IMR-90 (cell line): ENCODE measurements at regions not wholly inside any gene's neighbourhood (a gene's known extent, or its start where the extent isn't known, plus 50 kb on each side); places are given as distances from the start of the nearest gene placed in this dataset.

Experiments
- ATAC-seq: fragments of 200-7000 bp; cut with Tn5 transposase; 2 replicates; pipeline ENCODE4 v1.9.1; 2020; ENCODE audit warnings: low read depth, mild to moderate bottlenecking, moderate library complexity
- BruUV-seq: library from RNA; stranded (reverse); fragments of 400-500 nt; replicated peaks from 2 replicates; lab custom pipeline; 2021; lab: Mats Ljungman, UMichigan
- CTCF ChIA-PET: fragments of 300-600 bp; formaldehyde crosslinking; extraction: SDS; loops from one replicate; lab custom pipeline; 2021; ENCODE audit warnings: antibody characterized with exemption; lab: Yijun Ruan, JAX
- POLR2A ChIA-PET: fragments of 300-600 bp; sonication (Branson Sonifier 250); formaldehyde crosslinking; loops from one replicate; lab custom pipeline; 2022; ENCODE audit warnings: antibody characterized with exemption; ENCODE audit not compliant: unreplicated experiment; lab: Charles Lee
- DNase-seq: peaks from one replicate; pipeline ENCODE4 v3.0.0; 2013
- H2AFZ ChIP-seq: replicated peaks from 2 replicates; pipeline ENCODE3; 2013; ENCODE audit warnings: low read length, mild to moderate bottlenecking; ENCODE audit not compliant: poor library complexity
- H2AK5ac ChIP-seq: 2 replicates; pipeline ENCODE4 v1.6.1; 2013; ENCODE audit warnings: low read depth, low read length, inconsistent platforms
- H2AK9ac ChIP-seq: replicated peaks from 2 replicates; pipeline ENCODE3; 2013; ENCODE audit warnings: mild to moderate bottlenecking, low read depth, low read length, moderate library complexity; ENCODE audit not compliant: poor library complexity
- H2BK120ac ChIP-seq: 2 replicates; pipeline ENCODE4 v1.6.1; 2013; ENCODE audit warnings: low read depth, low read length, inconsistent platforms
- H2BK15ac ChIP-seq: 3 replicates; pipeline ENCODE4 v1.6.1; 2013; ENCODE audit warnings: low read depth, low read length, inconsistent platforms
- H2BK20ac ChIP-seq: 2 replicates; pipeline ENCODE4 v1.6.1; 2013; ENCODE audit warnings: low read depth, mild to moderate bottlenecking, inconsistent platforms, low read length, moderate library complexity
- H2BK5ac ChIP-seq: 2 replicates; pipeline ENCODE4 v1.6.1; 2013; ENCODE audit warnings: mild to moderate bottlenecking, low read depth, low read length, inconsistent platforms; ENCODE audit not compliant: poor library complexity, severe bottlenecking
- H3K14ac ChIP-seq: replicated peaks from 2 replicates; pipeline ENCODE4 v1.6.1; 2013; ENCODE audit warnings: low read depth, low read length, inconsistent platforms
- H3K18ac ChIP-seq: 2 replicates; pipeline ENCODE4 v1.6.1; 2013; ENCODE audit warnings: low read depth, low read length, control low read depth
- H3K23ac ChIP-seq: 2 replicates; pipeline ENCODE4 v1.6.1; 2013; ENCODE audit warnings: low read depth, low read length, inconsistent platforms
- H3K27ac ChIP-seq: 2 replicates; pipeline ENCODE4 v1.5.1; 2013; ENCODE audit warnings: mild to moderate bottlenecking, control low read depth, low read length; ENCODE audit not compliant: insufficient read depth
- H3K27me3 ChIP-seq: 2 replicates; pipeline ENCODE4 v1.6.1; 2013; ENCODE audit warnings: low read length; ENCODE audit not compliant: control insufficient read depth, insufficient read depth
- H3K36me3 ChIP-seq: 2 replicates; pipeline ENCODE4 v1.6.1; 2013; ENCODE audit warnings: low read length, mixed read lengths; ENCODE audit not compliant: control insufficient read depth, insufficient read depth
- H3K4ac ChIP-seq: 2 replicates; pipeline ENCODE4 v1.6.1; 2013; ENCODE audit warnings: low read depth, low read length, inconsistent platforms
- H3K4me1 ChIP-seq: 2 replicates; pipeline ENCODE4 v1.6.1; 2013; ENCODE audit warnings: low read length, mixed read lengths; ENCODE audit not compliant: control insufficient read depth, insufficient read depth
- H3K4me2 ChIP-seq: 2 replicates; pipeline ENCODE4 v1.6.1; 2013; ENCODE audit warnings: low read depth, mild to moderate bottlenecking, control low read depth, low read length, moderate library complexity
- H3K4me3 ChIP-seq: 2 replicates; pipeline ENCODE4 v1.5.1; 2013; ENCODE audit warnings: low read depth, mild to moderate bottlenecking, control low read depth, low read length, moderate library complexity; ENCODE audit not compliant: insufficient read depth
- H3K56ac ChIP-seq: 2 replicates; pipeline ENCODE4 v1.6.1; 2013; ENCODE audit warnings: low read length, inconsistent platforms; ENCODE audit not compliant: insufficient read depth; ENCODE audit errors: extremely low read depth
- H3K79me1 ChIP-seq, 2 experiments: 2 replicates each; pipeline ENCODE4 v1.6.1; 2013; ENCODE audit warnings: low read length in 2 of 2, inconsistent platforms in 1 of 2, low read depth in 1 of 2
- H3K9ac ChIP-seq: 2 replicates; pipeline ENCODE4 v1.6.1; 2013; ENCODE audit warnings: low read depth, low read length, control low read depth
- H3K9me1 ChIP-seq: 2 replicates; pipeline ENCODE4 v1.6.1; 2013; ENCODE audit warnings: low read length, inconsistent platforms; ENCODE audit not compliant: insufficient read depth
- H3K9me3 ChIP-seq: 2 replicates; pipeline ENCODE4 v1.6.1; 2013; ENCODE audit warnings: low read length; ENCODE audit not compliant: control insufficient read depth, insufficient read depth
- H4K20me1 ChIP-seq: 2 replicates; pipeline ENCODE4 v1.6.1; 2013; ENCODE audit warnings: low read length, inconsistent platforms; ENCODE audit not compliant: insufficient read depth
- H4K5ac ChIP-seq: 2 replicates; pipeline ENCODE4 v1.6.1; 2013; ENCODE audit warnings: mild to moderate bottlenecking, low read depth, low read length, control low read depth
- H4K8ac ChIP-seq, 2 experiments: 2 replicates each; pipeline ENCODE4 v1.6.1; 2013; ENCODE audit warnings: low read depth in 2 of 2, low read length in 2 of 2, control low read depth in 1 of 2, inconsistent platforms in 1 of 2
- H4K91ac ChIP-seq: 2 replicates; pipeline ENCODE4 v1.6.1; 2013; ENCODE audit warnings: low read depth, low read length, inconsistent platforms; ENCODE audit not compliant: insufficient read depth
- BHLHE40 ChIP-seq: fragments of 150-350 bp; IDR thresholded peaks from 2 replicates; pipeline ENCODE4 v1.6.1; 2016; ENCODE audit warnings: mild to moderate bottlenecking, low read depth, low read length
- CEBPB ChIP-seq: IDR thresholded peaks from 2 replicates; pipeline ENCODE4 v1.6.1; 2012; ENCODE audit warnings: low read depth, low read length, improper control_type of control experiment
- CHD1 ChIP-seq: IDR thresholded peaks from 2 replicates; pipeline ENCODE4 v1.6.1; 2012; ENCODE audit warnings: low read depth, low read length, improper control_type of control experiment
- FOS ChIP-seq: fragments of 150-350 bp; IDR thresholded peaks from 2 replicates; pipeline ENCODE4 v1.6.1; 2016; ENCODE audit warnings: low read depth, low read length
- MAZ ChIP-seq: IDR thresholded peaks from 2 replicates; pipeline ENCODE4 v1.6.1; 2012; ENCODE audit warnings: low read depth, mild to moderate bottlenecking, low read length, improper control_type of control experiment, moderate library complexity, borderline replicate concordance
- RCOR1 ChIP-seq: IDR thresholded peaks from 2 replicates; pipeline ENCODE4 v1.6.1; 2012; ENCODE audit warnings: mild to moderate bottlenecking, low read length, improper control_type of control experiment; ENCODE audit not compliant: insufficient replicate concordance
- RFX5 ChIP-seq: IDR thresholded peaks from 2 replicates; pipeline ENCODE4 v1.8.0; 2012; ENCODE audit warnings: low read depth, mild to moderate bottlenecking, low read length, moderate library complexity
- SMC3 ChIP-seq: fragments of 150-350 bp; IDR thresholded peaks from 2 replicates; pipeline ENCODE4 v1.6.1; 2016; ENCODE audit warnings: low read depth, mild to moderate bottlenecking, antibody characterized with exemption, low read length, moderate library complexity
- WGBS, 2 experiments: methylation state at CpG; one replicate each; pipeline versions ENCODE4 v1.1.5 to v1.1.7; 2013; ENCODE audit warnings: missing lambda C conversion rate in 2 of 2; ENCODE audit not compliant: insufficient read length in 1 of 2; ENCODE audit errors: extremely low coverage in 2 of 2; 5-methylcytosine and 5-hydroxymethylcytosine counted together
- dilution Hi-C: fragments of 300-500 bp; cut with HindIII; formaldehyde crosslinking; loops from one replicate; pipeline ENCODE4 v1.14.3; 2018; ENCODE audit warnings: low sequenced_read_pairs; ENCODE audit not compliant: unreplicated experiment
- in situ Hi-C: fragments of 300-500 bp; cut with MboI; formaldehyde crosslinking; loops from 3 replicates; pipeline ENCODE4 v1.14.3; 2019; ENCODE audit warnings: low sequenced_read_pairs, inconsistent platforms, mixed read lengths
- intact Hi-C: fragments of 100-400 bp; cut with micrococcal nuclease; formaldehyde crosslinking; loops from 2 replicates; pipeline ENCODE4 v1.10.0; 2022
- TF ChIP-seq, protein P1 (sequence below): conservative IDR thresholded peaks from 2 replicates; pipeline ENCODE4 v1.5.1; 2012; ENCODE audit warnings: mild to moderate bottlenecking, low read depth, low read length, improper control_type of control experiment

DNA sequence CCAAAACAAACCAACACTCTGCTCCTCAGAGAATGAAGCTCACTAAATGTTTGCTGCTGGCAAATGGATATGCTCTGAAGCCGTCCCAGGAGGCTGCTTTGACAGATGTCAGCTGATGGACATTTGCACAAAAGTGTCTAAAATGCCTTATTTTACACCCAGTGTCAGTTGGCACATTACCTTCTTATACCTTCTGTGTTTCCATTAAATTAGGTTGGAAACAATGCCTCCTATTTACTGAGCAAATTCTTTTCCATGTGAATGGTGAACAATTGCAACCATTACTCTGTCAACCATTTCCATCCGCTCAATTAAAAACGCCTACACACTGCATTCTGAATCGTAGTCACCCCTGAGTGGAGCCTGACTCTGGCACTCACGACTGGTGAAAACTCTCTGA, 1679.9 kb upstream of the FLRT2 start:
- H3K18ac ChIP-seq, result no peak overlapping the region
- BruUV-seq, result no TSS peak
- no peak overlapping the region for H2BK5ac ChIP-seq
- no peaks in the 10 kb centered on the region for H3K27me3 ChIP-seq
- no peaks in the 10 kb centered on the region for H3K4me1 ChIP-seq
- POLR2A ChIA-PET, result no interaction called here
- intact Hi-C loops, result no loop called here
- H3K4me3 ChIP-seq, result no peak overlapping the region
- no peak for DNase-seq
- CTCF ChIA-PET, result no interaction called here
- H3K23ac ChIP-seq, result no peak overlapping the region
- H2BK20ac ChIP-seq, result no peak overlapping the region
- H4K91ac ChIP-seq, result no peak overlapping the region
- no peak overlapping the region for H3K4ac ChIP-seq
- no peak overlapping the region for H3K9ac ChIP-seq
- H3K27ac ChIP-seq, result no peak overlapping the region
- H3K14ac ChIP-seq, result no peak overlapping the region
- no peaks in the 10 kb centered on the region for H3K9me1 ChIP-seq
- no peaks in the 10 kb centered on the region for H3K36me3 ChIP-seq
- no peak overlapping the region for H3K4me2 ChIP-seq
- no peak overlapping the region for H2AK9ac ChIP-seq
- H2BK15ac ChIP-seq, result no peak overlapping the region
- no peak overlapping the region for H2AFZ ChIP-seq
- no peak overlapping the region for H4K5ac ChIP-seq
- no peak overlapping the region for H4K8ac ChIP-seq
- TF ChIP-seq SMC3, result no peak
- no peak for TF ChIP-seq FOS
- TF ChIP-seq BHLHE40, result no peak
- TF ChIP-seq MAZ, result no peak
- no peak for TF ChIP-seq CEBPB
- TF ChIP-seq, protein P1, sequence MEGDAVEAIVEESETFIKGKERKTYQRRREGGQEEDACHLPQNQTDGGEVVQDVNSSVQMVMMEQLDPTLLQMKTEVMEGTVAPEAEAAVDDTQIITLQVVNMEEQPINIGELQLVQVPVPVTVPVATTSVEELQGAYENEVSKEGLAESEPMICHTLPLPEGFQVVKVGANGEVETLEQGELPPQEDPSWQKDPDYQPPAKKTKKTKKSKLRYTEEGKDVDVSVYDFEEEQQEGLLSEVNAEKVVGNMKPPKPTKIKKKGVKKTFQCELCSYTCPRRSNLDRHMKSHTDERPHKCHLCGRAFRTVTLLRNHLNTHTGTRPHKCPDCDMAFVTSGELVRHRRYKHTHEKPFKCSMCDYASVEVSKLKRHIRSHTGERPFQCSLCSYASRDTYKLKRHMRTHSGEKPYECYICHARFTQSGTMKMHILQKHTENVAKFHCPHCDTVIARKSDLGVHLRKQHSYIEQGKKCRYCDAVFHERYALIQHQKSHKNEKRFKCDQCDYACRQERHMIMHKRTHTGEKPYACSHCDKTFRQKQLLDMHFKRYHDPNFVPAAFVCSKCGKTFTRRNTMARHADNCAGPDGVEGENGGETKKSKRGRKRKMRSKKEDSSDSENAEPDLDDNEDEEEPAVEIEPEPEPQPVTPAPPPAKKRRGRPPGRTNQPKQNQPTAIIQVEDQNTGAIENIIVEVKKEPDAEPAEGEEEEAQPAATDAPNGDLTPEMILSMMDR, result no peak
- TF ChIP-seq RFX5, result no peak
- TF ChIP-seq RCOR1, result no peak
- no peak for TF ChIP-seq CHD1
- no peak for ATAC-seq
- no CpG with 5 or more reads among the region's 5 CpGs for WGBS, 2 experiments
- in situ Hi-C loops, result no loop called here
- H4K20me1 ChIP-seq, result no peaks in the 10 kb centered on the region
- no peak overlapping the region for H3K56ac ChIP-seq
- dilution Hi-C loops, result no loop called here
- no peak overlapping the region for H2BK120ac ChIP-seq
- H3K9me3 ChIP-seq, result no peaks in the 10 kb centered on the region
- H3K79me1 ChIP-seq, result no peaks in the 10 kb centered on the region
- H2AK5ac ChIP-seq, result no peak overlapping the region
